ENCODE measurements at regions not wholly inside any gene's neighbourhood (a gene's known extent, or its start where the extent isn't known, plus 50 kb on each side); places are given as distances from the start of the nearest gene placed in this dataset.

- in situ Hi-C loops (cut with MboI; ENCODE audit: low sequenced_read_pairs), result no loop called here
Measured at GRCh38 chr6:99867026-99867425, 127.0 kb downstream of the MCHR2 start.

DNA sequence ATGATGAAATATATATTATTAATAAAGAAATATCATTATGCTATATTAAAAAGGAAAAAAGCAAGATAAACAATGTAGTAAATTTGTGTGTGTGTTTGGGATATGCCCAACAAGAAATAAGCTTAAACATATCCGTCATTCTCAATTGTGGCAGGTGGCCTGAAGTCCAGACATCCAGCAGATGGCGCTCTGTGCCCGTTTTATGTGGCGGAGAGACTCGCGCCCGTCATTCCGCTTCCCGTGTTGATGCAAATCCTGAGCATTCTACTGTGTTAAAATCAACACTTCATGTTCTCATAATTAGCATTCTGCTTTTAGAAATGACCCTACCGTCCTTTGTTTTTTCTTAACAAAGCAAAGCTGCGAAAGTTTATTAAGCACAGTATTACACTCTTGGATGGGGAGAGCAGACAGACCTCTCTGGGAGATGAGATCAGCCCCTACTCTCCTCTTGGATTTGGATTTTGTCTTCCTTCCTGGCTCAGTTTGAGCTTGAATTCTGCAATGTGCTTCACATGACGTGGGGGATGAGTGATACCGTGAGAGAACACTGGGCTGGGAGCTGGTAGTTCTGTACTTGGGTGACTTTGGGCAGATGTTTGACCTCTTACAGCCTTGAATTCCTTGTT, 125.8 kb downstream of the MCHR2 start:
- in situ Hi-C loops (cut with MboI; ENCODE audit: low sequenced_read_pairs), result no loop called here

All from HL-60/S4 treated with phorbol 12-myristate 13-acetate at 8.2 ng/mL for 4 days and 3 days (cell line).